ENCODE measurements at regions not wholly inside any gene's neighbourhood (a gene's known extent, or its start where the extent isn't known, plus 50 kb on each side); places are given as distances from the start of the nearest gene placed in this dataset.

- H3K4me1 Mint-ChIP-seq = no peaks in the 10 kb centered on the region
- Histone ChIP-seq H3K27ac (ENCODE audit: low read length in 2 of 2) (no peak overlapping the region), H3K36me3 (replicated peaks in 1 of 2; ENCODE audit: control extremely low read depth in 1 of 2, control insufficient read depth in 1 of 2, extremely low read depth in 1 of 2, insufficient read depth in 2 of 2, low read length in 1 of 2) (no peaks in the 10 kb centered on the region), H3K4me1 (ENCODE audit: control insufficient read depth in 2 of 2, insufficient read depth in 2 of 2, low read length in 2 of 2) (no peaks in the 10 kb centered on the region), H3K4me2 (replicated peaks; ENCODE audit: low read depth, low read length, poor library complexity, severe bottlenecking) (no peak overlapping the region), H3K9me3 (ENCODE audit: control extremely low read depth in 1 of 3, control insufficient read depth in 2 of 3, insufficient read depth in 1 of 3, low read length in 2 of 3) (no peaks in the 10 kb centered on the region), H3K27me3 (replicated peaks in 1 of 4; ENCODE audit: control extremely low read depth in 1 of 4, control insufficient read depth in 3 of 4, insufficient read depth in 4 of 4, low read length in 3 of 4) (no peaks in the 10 kb centered on the region), H4K20me1 (ENCODE audit: control insufficient read depth, insufficient read depth, low read length, poor library complexity, severe bottlenecking) (no peaks in the 10 kb centered on the region), H2AFZ (ENCODE audit: insufficient read depth, low read depth, low read length, poor library complexity, severe bottlenecking) (no peak overlapping the region), H3K9ac (ENCODE audit: low read length) (no peak overlapping the region), H3K4me3 (ENCODE audit: control extremely low read depth in 1 of 5, extremely low read depth in 1 of 5, insufficient read depth in 1 of 5, low read depth in 2 of 5, low read length in 4 of 5) (no peak overlapping the region), H3K79me2 (ENCODE audit: control insufficient read depth, insufficient read depth, low read length) (no peaks in the 10 kb centered on the region)
- H3K27ac Mint-ChIP-seq = no peak overlapping the region
- no peak for DNase-seq
- intact Hi-C loops (cut with micrococcal nuclease) = no loop called here
- no peak for TF ChIP-seq CTCF (IDR thresholded peaks at IDR 0.05)
- no peak for TF ChIP-seq EZH2 (IDR thresholded peaks at IDR 0.05; ENCODE audit: borderline replicate concordance, insufficient read depth, low read depth, low read length, poor library complexity, severe bottlenecking)
- CTCF ChIA-PET = no interaction called here
- no peak for ATAC-seq (ENCODE audit: low read depth)
- POLR2A ChIA-PET = no interaction called here
- WGBS (ENCODE audit: insufficient coverage) = 57% methylated on average over 1 of the region's 1 CpG
- peaks cover 4% of the 10 kb centered on the region for H3K9me3 Mint-ChIP-seq (ENCODE audit: insufficient read depth)
- no peak overlapping the region for H3K4me3 Mint-ChIP-seq
- no peaks in the 10 kb centered on the region for H3K27me3 Mint-ChIP-seq
Measured at GRCh38 chr9:18149471-18150011, 324.4 kb upstream of the ADAMTSL1 start.

- TF ChIP-seq CTCF (IDR thresholded peaks at IDR 0.05) = no peak
- no peak for TF ChIP-seq EZH2 (IDR thresholded peaks at IDR 0.05; ENCODE audit: borderline replicate concordance, insufficient read depth, low read depth, low read length, poor library complexity, severe bottlenecking)
- CTCF ChIA-PET = no interaction called here
- POLR2A ChIA-PET = no interaction called here
Measured at GRCh38 chr9:18154661-18155060, 319.3 kb upstream of the ADAMTSL1 start.

More at GRCh38 chr9:18154661-18155060, 319.3 kb upstream of the ADAMTSL1 start:
- Mint-ChIP-seq H3K4me3 (no peak overlapping the region), H3K27ac (no peak overlapping the region), H3K9me3 (ENCODE audit: insufficient read depth) (peaks cover 4% of the 10 kb centered on the region), H3K4me1 (no peaks in the 10 kb centered on the region), H3K27me3 (no peaks in the 10 kb centered on the region)
- Histone ChIP-seq H3K27ac (ENCODE audit: low read length in 2 of 2) (no peak overlapping the region), H3K27me3 (replicated peaks in 1 of 4; ENCODE audit: control extremely low read depth in 1 of 4, control insufficient read depth in 3 of 4, insufficient read depth in 4 of 4, low read length in 3 of 4) (no peaks in the 10 kb centered on the region), H3K4me2 (replicated peaks; ENCODE audit: low read depth, low read length, poor library complexity, severe bottlenecking) (no peak overlapping the region), H3K4me1 (ENCODE audit: control insufficient read depth in 2 of 2, insufficient read depth in 2 of 2, low read length in 2 of 2) (no peaks in the 10 kb centered on the region), H3K9me3 (ENCODE audit: control extremely low read depth in 1 of 3, control insufficient read depth in 2 of 3, insufficient read depth in 1 of 3, low read length in 2 of 3) (no peaks in the 10 kb centered on the region), H2AFZ (ENCODE audit: insufficient read depth, low read depth, low read length, poor library complexity, severe bottlenecking) (no peak overlapping the region), H4K20me1 (ENCODE audit: control insufficient read depth, insufficient read depth, low read length, poor library complexity, severe bottlenecking) (no peaks in the 10 kb centered on the region), H3K36me3 (replicated peaks in 1 of 2; ENCODE audit: control extremely low read depth in 1 of 2, control insufficient read depth in 1 of 2, extremely low read depth in 1 of 2, insufficient read depth in 2 of 2, low read length in 1 of 2) (no peaks in the 10 kb centered on the region), H3K9ac (ENCODE audit: low read length) (no peak overlapping the region), H3K79me2 (ENCODE audit: control insufficient read depth, insufficient read depth, low read length) (no peaks in the 10 kb centered on the region), H3K4me3 (ENCODE audit: control extremely low read depth in 1 of 5, extremely low read depth in 1 of 5, insufficient read depth in 1 of 5, low read depth in 2 of 5, low read length in 4 of 5) (no peak overlapping the region)
- no CpG with 5 or more reads among the region's 1 CpG for WGBS (ENCODE audit: insufficient coverage)
- DNase-seq (no peak), ATAC-seq (ENCODE audit: low read depth) (no peak)
- intact Hi-C loops (cut with micrococcal nuclease) = no loop called here

Data from B cell (primary cell).